HEK293T (cell line): ENCODE measurements at regions not wholly inside any gene's neighbourhood (a gene's known extent, or its start where the extent isn't known, plus 50 kb on each side); places are given as distances from the start of the nearest gene placed in this dataset.
"Not testable (repeated sequence)": the region's sequence is repeated elsewhere in the genome, so short reads cannot be mapped to it uniquely, and the experiment has no call there.

ENCODE experiments used
- CTCF ChIA-PET: fragments of 350-600 bp; formaldehyde crosslinking; extraction: SDS; loops from one replicate; lab custom pipeline; 2021; ENCODE audit warnings: antibody characterized with exemption, inconsistent platforms; lab: Yijun Ruan, JAX
- POLR2A ChIA-PET: fragments of 350-600 bp; formaldehyde crosslinking; extraction: SDS; loops from one replicate; lab custom pipeline; 2020; ENCODE audit warnings: antibody characterized with exemption, inconsistent platforms; lab: Yijun Ruan, JAX
- DNase-seq: peaks from one replicate; pipeline ENCODE4 v3.0.0; 2012; ENCODE audit warnings: mixed read lengths; ENCODE audit errors: extremely low spot score
- ARNT ChIP-seq: fragments of 450-650 bp; IDR thresholded peaks from 2 replicates; pipeline ENCODE4 v1.6.1; 2017; ENCODE audit warnings: mild to moderate bottlenecking
- BHLHE40 ChIP-seq: fragments of 450-650 bp; IDR thresholded peaks from 2 replicates; pipeline ENCODE4 v1.6.1; 2016; ENCODE audit warnings: mild to moderate bottlenecking, moderate library complexity, borderline replicate concordance
- CTBP1 ChIP-seq: fragments of 450-650 bp; IDR thresholded peaks from 2 replicates; pipeline ENCODE4 v1.6.1; 2016; ENCODE audit warnings: borderline replicate concordance
- ELF4 ChIP-seq: fragments of 450-650 bp; IDR thresholded peaks from 2 replicates; pipeline ENCODE4 v1.6.1; 2017; ENCODE audit warnings: antibody characterized with exemption
- FOXA1 ChIP-seq: fragments of 450-650 bp; IDR thresholded peaks from 2 replicates; pipeline ENCODE4 v1.6.1; 2016; ENCODE audit warnings: mild to moderate bottlenecking
- FOXK2 ChIP-seq: fragments of 450-650 bp; IDR thresholded peaks from 2 replicates; pipeline ENCODE4 v1.6.1; 2016; ENCODE audit warnings: mild to moderate bottlenecking
- FOXM1 ChIP-seq: fragments of 450-650 bp; IDR thresholded peaks from 2 replicates; pipeline ENCODE4 v1.6.1; 2017; ENCODE audit warnings: mild to moderate bottlenecking, borderline replicate concordance
- HDGF ChIP-seq: fragments of 450-650 bp; IDR thresholded peaks from 2 replicates; pipeline ENCODE4 v1.6.1; 2017; ENCODE audit warnings: antibody characterized with exemption, borderline replicate concordance
- L3MBTL2 ChIP-seq: fragments of 450-650 bp; conservative IDR thresholded peaks from 2 replicates; pipeline ENCODE4 v1.6.1; 2016; ENCODE audit warnings: mild to moderate bottlenecking
- LEF1 ChIP-seq: fragments of 450-650 bp; IDR thresholded peaks from 2 replicates; pipeline ENCODE4 v1.6.1; 2017; ENCODE audit warnings: mild to moderate bottlenecking, borderline replicate concordance
- NFRKB ChIP-seq: fragments of 450-650 bp; IDR thresholded peaks from 2 replicates; pipeline ENCODE4 v1.6.1; 2016; ENCODE audit warnings: mild to moderate bottlenecking, moderate library complexity
- PKNOX1 ChIP-seq: fragments of 450-650 bp; IDR thresholded peaks from 2 replicates; pipeline ENCODE4 v1.6.1; 2016
- SP1 ChIP-seq: fragments of 450-650 bp; IDR thresholded peaks from 2 replicates; pipeline ENCODE4 v1.6.1; 2017
- SUZ12 ChIP-seq: fragments of 450-650 bp; IDR thresholded peaks from 2 replicates; pipeline ENCODE4 v1.6.1; 2016; ENCODE audit warnings: mild to moderate bottlenecking
- TARDBP ChIP-seq: fragments of 450-650 bp; IDR thresholded peaks from 2 replicates; pipeline ENCODE4 v1.6.1; 2016
- ZNF384 ChIP-seq: fragments of 450-650 bp; IDR thresholded peaks from 2 replicates; pipeline ENCODE4 v1.6.1; 2016

DNA sequence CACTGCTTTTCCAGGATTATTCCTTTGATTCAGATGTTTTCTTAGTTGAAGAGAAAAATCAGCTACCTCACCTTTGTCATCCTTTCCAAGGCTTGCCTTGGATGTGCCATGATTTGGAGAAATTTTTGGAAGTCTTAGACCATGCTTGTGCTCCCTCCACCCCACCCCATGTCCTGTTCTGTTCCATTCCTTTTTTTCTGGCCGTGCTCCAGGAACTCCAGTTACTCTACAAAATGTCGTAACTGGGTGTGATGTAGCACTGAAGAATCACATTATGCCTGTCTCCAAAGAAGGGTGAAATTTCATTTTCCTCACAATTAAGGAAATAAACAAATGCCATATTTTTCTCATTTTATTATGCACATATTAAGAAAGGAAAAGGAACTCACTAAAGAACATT is 217.8 kb upstream of the ZRANB2 start:
- CTCF ChIA-PET, result no interaction called here
- no peak for DNase-seq
- POLR2A ChIA-PET, result no interaction called here
- TF ChIP-seq FOXA1 (no peak), CTBP1 (no peak), TARDBP (no peak), NFRKB (no peak), LEF1 (no peak), HDGF (no peak), FOXK2 (no peak), SUZ12 (no peak), ARNT (no peak), ELF4 (no peak), FOXM1 (no peak), L3MBTL2 (no peak), PKNOX1 (no peak), SP1 (no peak), ZNF384 (no peak), BHLHE40 (no peak)

- ChIA-PET CTCF (no interaction called here), POLR2A (no interaction called here)
- TF ChIP-seq ELF4, result no peak
- TF ChIP-seq NFRKB, result no peak
- no peak for TF ChIP-seq ZNF384
- TF ChIP-seq TARDBP, result no peak
- TF ChIP-seq PKNOX1, result no peak
- TF ChIP-seq LEF1, result no peak
- TF ChIP-seq FOXA1, result no peak
- TF ChIP-seq FOXM1, result no peak
- TF ChIP-seq ARNT, result no peak
- DNase-seq, result no peak
These were observed 215.8 kb upstream of the ZRANB2 start for GRCh38 chr1:71296551-71297134.

DNA sequence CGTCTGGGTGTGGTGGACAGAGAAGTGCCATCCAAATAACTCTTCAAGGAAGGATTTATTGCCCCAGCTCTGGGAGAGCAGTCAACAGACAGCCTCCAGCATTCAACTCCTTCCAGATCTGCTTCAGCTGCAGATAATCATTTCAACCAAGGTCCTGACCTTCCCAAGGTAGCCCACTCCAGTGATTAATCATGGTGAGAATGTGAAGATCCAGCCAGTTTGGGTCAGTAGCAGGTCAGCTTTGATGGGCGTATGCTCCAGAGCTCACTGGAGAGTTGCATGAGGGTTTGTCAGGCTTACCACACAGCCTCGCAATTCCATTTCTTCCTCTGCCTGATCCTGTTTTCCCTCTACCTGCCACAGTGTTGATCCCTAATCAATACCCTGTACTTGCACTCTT is 214.5 kb upstream of the ZRANB2 start:
- CTCF ChIA-PET, result no interaction called here
- POLR2A ChIA-PET, result no interaction called here
- no peak for DNase-seq
- TF ChIP-seq PKNOX1 (no peak), FOXM1 (no peak), ARNT (no peak), BHLHE40 (no peak), TARDBP (no peak), LEF1 (no peak), NFRKB (no peak), ELF4 (no peak), HDGF (no peak), L3MBTL2 (no peak), FOXK2 (no peak), FOXA1 (no peak), CTBP1 (no peak), ZNF384 (no peak), SP1 (no peak), SUZ12 (no peak)

GRCh38 chr1:71294178-71294577 is 213.3 kb upstream of the ZRANB2 start:
- POLR2A ChIA-PET, result no interaction called here
- CTCF ChIA-PET, result no interaction called here
- TF ChIP-seq PKNOX1 (no peak), CTBP1 (no peak), ELF4 (no peak), ZNF384 (no peak), L3MBTL2 (no peak), BHLHE40 (no peak), SP1 (no peak), ARNT (no peak), SUZ12 (no peak), FOXM1 (no peak), TARDBP (no peak), HDGF (no peak), NFRKB (no peak), FOXK2 (no peak), FOXA1 (no peak), LEF1 (no peak)
- DNase-seq, result no peak

GRCh38 chr1:71292203-71292602 is 211.4 kb upstream of the ZRANB2 start:
- no peak for DNase-seq
- ChIA-PET POLR2A (no interaction called here), CTCF (no interaction called here)
- TF ChIP-seq PKNOX1 (no peak), FOXM1 (no peak), ZNF384 (no peak), L3MBTL2 (no peak), HDGF (no peak), ARNT (no peak), FOXK2 (no peak), SUZ12 (no peak), TARDBP (no peak), LEF1 (no peak), ELF4 (no peak), NFRKB (no peak), FOXA1 (no peak), SP1 (no peak), BHLHE40 (no peak), CTBP1 (no peak)

- POLR2A ChIA-PET, DNase-seq, CTCF ChIA-PET: not testable (repeated sequence)
These were observed 209.8 kb upstream of the ZRANB2 start for GRCh38 chr1:71290506-71291237.
